HG03108 (cell line): ENCODE measurements at regions not wholly inside any gene's neighbourhood (a gene's known extent, or its start where the extent isn't known, plus 50 kb on each side); places are given as distances from the start of the nearest gene placed in this dataset.
"Not testable (repeated sequence)": the region's sequence is repeated elsewhere in the genome, so short reads cannot be mapped to it uniquely, and the experiment has no call there.

Source experiments
- ATAC-seq: cut with Tn5 transposase; IDR thresholded peaks from one replicate; pipeline ENCODE4 v1.9.1; 2021; ENCODE audit warnings: moderate library complexity; ENCODE audit not compliant: unreplicated experiment

DNA sequence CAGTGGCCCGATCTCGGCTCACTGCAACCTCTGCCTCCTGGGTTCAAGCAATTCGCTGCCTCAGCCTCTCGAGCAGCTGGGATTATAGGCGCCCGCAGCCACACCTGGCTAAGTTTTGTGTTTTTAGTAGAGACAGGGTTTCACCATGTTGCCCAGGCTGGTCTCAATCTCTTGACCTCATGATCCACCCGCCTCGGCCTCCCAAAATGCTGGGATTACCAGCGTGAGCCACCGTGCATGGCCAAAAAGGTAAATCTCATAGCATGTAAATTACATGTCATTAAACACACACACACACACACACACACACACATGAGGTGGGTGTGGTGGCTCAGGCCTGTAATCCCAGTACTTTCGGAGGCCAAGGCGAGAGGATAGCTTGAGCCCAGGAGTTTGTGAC lies 53.7 kb upstream of the SEPTIN5 start:
- not testable (repeated sequence) for ATAC-seq

DNA sequence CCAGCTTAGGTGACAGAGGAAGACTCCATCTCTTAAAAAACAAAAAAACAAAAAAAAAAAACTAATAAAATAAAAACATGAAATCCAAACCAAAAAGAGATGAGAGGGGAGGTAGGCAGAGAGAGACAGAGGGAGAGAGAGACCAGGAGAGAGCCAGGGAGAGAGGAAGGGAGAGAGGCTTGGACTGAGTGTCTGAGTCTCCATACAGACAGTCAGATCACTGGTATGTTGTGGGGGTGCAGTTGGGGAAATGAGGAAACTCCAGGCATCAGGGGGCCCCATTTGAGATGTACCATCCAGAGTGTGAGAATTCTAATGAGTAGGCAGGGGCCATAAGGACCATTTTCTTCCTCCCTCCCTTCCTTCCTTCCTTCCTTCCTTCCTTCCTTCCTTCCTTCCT lies 53.1 kb upstream of the SEPTIN5 start:
- ATAC-seq, result no peak

DNA sequence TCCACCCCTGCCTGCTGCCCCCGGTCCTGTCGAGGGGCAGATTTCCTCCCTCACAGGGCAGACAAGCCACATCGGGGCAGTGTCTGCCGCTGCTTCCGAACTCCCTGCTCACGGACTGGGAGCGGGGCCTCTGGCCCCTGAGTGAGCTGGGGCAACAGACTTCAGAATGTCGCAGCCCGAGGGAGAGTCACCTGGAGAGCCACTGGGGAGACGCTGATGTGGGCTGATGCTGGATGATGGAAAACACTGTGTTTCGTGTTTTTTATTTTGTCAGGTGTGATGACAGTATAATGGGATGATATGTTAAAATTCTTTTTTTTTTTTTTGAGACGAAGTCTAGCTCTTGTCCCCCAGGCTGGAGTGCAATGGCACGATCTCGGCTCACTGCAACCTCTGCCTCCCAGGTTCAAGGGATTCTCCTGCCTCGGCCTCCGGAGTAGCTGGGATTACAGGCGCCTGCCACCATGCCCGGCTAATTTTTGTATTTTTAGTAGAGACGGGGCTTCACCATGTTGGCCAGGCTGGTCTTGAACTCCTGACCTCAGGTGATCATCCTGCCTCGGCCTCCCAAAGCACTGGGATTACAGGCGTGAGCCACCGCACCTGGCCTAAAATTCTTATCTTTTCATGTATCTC lies 52.1 kb upstream of the SEPTIN5 start:
- not testable (repeated sequence) for ATAC-seq

DNA sequence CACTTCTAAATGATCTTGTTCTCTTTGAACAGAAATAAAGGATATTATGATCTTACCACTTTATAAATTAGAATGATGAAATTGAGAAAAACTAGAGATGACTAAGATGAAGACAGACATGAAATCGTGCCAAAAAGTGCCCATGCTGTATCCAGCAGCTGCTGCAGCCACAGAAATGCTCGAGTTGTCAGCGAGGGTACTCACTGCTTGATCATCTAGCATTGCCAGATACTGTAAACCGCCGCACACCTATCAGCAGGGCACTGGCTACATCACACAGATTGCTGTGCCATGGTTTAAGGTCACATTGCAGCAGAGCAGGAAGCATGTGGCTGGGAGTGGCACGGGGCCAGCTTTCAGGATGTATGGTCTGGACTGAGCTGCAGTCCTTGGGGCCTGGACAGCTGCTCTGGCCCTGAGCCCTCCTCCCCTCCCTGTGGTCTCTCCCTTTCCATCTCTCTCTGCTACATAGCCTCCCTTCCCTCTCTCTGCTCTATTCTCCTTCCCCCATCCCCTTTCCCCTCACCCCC lies 51.0 kb upstream of the SEPTIN5 start:
- ATAC-seq, result no peak

DNA sequence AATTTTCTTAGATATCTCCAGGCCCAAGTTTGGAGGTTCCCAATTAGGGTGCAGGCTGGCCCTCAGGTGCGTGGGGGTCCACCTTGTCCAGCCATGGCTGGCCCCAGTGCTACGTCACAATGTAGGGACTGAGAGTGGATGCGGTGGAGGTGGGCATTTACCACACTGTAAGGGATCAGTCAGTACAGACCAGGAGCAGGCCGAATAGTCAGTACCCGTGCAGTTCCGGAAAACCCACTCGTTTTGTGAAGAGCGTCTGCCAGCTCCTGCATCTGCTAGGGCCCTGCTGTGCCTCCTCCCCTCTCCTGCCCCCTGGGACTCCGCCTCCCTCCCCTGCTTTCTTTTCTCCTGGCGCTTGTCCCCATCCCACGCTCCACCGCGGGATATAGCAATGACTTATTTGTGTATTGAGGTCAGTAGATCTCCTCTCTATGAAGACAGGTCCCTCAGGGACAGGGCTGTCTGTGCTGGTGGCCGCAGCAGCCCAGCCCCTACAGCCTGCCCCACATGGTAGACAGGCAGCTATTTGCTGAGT lies 50.4 kb upstream of the SEPTIN5 start:
- ATAC-seq, result no peak

DNA sequence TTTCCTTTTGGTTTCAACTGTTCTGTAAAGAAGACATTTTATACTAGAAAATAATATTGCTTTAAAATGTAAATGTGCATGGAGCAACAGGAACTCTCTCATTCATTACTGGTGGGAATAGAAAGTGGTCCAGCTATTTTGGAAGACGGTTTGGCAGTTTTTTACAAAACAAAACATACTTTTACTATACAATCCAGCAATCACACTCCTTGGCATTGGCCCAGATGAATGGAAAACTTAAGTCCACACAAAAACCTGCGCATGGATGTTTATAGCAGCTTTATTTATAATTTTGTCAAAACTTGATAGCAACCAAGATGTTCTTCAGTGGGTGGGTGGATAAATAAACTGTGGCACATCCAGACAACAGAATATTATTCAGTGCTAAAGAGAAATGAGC lies 49.9 kb upstream of the SEPTIN5 start:
- no peak for ATAC-seq
